H1 (cell line): ENCODE measurements at regions not wholly inside any gene's neighbourhood (a gene's known extent, or its start where the extent isn't known, plus 50 kb on each side); places are given as distances from the start of the nearest gene placed in this dataset.

Experiments used
- GABPA ChIP-seq: IDR thresholded peaks from 2 replicates; pipeline ENCODE4 v1.6.1; 2011; ENCODE audit warnings: mild to moderate bottlenecking, low read length, moderate library complexity, borderline replicate concordance; ENCODE audit not compliant: insufficient read depth
- NANOG ChIP-seq: IDR thresholded peaks from 2 replicates; pipeline ENCODE4 v1.6.1; 2011; ENCODE audit warnings: low read length, low read depth, mild to moderate bottlenecking, inconsistent platforms; ENCODE audit not compliant: insufficient read depth, poor library complexity, severe bottlenecking
- PHF8 ChIP-seq: fragments of 200-600 bp; sonication (generic); conservative IDR thresholded peaks from 2 replicates; pipeline ENCODE4 v1.7.1; 2012; ENCODE audit warnings: low read depth, mild to moderate bottlenecking, inconsistent platforms, low read length, moderate library complexity
- RNF2 ChIP-seq: fragments of 200-900, 300-1000 bp; sonication (generic); IDR thresholded peaks from 2 replicates; pipeline ENCODE4 v1.7.1; 2016; ENCODE audit warnings: borderline replicate concordance, low read depth, mild to moderate bottlenecking, antibody characterized with exemption, low read length; ENCODE audit not compliant: poor library complexity, severe bottlenecking; ENCODE audit errors: missing control alignments
- SP1 ChIP-seq: IDR thresholded peaks from 2 replicates; pipeline ENCODE4 v1.6.1; 2011; ENCODE audit warnings: low read depth, low read length
- TEAD4 ChIP-seq: IDR thresholded peaks from 2 replicates; pipeline ENCODE4 v1.6.1; 2012; ENCODE audit warnings: low read depth, low read length, inconsistent platforms, mixed read lengths

DNA sequence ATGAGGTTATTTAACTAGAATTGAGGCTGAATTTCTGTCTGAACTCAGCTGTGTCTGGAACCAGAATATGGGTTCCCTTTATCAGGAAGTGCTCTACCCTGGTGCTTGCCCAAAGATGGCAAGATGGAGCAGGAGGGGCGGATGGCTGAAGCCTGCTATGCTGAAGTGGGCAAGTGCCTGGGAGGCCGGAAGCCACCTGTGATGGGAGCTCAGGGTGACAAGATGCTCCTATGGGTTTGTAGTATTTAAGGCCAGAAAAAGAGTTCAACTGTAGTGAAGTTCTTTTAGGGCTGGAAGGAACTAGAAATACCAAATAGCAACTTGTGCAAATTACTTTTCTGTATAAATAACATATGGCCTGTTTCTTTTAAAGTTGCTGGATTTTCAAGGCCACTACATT lies 808.9 kb upstream of the RAB6C start (continued):
- TF ChIP-seq SP1 (no peak), NANOG (no peak), TEAD4 (no peak), PHF8 (no peak), GABPA (no peak), RNF2 (no peak)
